ENCODE measurements at regions not wholly inside any gene's neighbourhood (a gene's known extent, or its start where the extent isn't known, plus 50 kb on each side); places are given as distances from the start of the nearest gene placed in this dataset.

DNA sequence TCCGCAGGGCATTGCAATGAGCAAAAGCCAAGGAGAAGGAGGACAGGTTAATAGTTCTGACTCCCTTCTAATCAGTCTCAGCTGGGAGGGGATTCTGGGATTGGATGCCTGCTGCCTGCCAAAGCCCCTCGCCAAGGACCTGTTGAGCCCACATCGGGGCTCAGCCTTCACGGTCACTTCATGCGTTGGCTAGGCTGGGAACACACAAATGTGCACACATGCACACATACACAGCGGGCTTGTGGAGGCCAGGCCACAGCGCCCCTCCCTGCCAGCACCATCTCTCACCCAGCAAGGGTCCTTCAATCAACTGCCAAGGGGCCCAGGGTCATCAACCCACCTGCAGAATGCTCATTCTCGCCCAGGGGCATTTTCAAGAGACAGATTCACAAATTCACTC, 113.9 kb downstream of the C5orf15 start:
- no peak for DNase-seq (ENCODE audit: low read depth in 3 of 3)

DNA sequence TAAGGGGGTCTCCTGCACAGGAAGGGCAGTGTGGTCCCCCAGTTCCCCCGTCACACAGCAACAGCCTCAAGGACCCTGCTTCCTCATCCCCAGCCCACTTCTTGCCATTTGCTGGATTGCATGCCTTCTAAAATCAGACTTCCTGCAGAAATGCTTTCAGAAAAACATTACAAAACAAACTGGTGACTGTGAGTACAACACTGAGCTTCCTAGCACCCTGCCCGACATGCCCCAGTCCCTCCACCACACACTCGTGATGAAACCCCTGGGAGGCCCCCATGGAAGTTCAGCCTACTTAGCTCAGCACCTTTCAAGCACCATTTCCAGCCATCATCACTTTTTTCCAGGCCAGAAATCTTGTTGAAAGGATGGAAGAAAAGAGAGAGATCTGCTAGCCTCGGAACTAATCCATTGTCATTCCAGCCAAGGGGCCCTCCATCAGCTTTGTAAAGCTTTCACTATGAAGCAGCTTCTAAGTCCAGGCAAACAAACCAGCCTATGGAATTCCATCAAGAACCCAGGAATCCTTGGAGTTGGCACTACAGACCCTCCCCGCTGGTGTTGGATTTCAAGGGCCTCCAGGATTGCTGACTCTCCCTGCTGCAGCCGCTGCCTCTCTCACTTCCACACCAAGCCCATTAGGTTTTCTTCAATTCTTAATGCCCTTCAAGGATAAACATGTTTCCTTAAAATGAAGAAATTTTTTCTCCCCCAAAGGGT, 114.6 kb downstream of the C5orf15 start:
- no peak for DNase-seq (ENCODE audit: low read depth in 3 of 3)

DNA sequence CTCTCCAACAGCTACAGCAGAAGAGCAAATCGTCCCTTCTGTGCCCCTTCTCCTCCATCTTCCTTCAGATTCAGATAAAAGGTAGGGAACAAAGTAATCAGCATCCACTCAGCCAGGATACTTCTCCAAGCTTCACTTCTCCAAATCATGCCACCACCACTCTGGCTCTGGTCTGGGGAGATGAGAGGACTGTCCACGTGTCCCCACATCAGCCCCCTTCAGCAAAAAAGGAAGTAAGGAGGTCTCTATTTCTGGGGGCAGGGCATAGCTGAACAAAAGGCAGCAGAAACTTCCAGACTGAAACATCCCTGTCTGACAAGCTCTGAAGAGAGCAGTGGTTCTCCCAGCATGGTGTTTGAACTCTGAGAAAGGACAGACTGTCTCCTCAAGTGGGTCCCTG, 116.9 kb downstream of the C5orf15 start:
- DNase-seq (ENCODE audit: low read depth in 3 of 3): no peak

DNA sequence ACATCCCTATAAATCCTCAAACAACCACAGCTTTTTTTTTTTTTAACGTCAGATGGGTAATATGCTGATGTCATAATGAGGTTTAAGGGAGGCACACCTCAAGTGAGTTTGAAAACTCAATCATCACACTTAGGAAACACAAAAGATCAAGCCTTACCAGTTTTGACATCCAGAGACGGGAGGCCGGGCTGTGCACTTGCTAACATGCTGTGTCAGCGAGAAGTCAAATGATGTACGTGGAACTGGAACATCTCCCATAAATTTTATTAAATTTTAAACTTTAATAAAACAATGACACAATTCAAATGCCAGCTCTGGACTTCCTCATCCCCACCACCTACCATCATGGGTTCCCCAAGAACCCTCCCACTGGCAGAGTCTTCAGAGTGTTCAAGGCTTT, 117.6 kb downstream of the C5orf15 start:
- no peak for DNase-seq (ENCODE audit: low read depth in 3 of 3)

DNA sequence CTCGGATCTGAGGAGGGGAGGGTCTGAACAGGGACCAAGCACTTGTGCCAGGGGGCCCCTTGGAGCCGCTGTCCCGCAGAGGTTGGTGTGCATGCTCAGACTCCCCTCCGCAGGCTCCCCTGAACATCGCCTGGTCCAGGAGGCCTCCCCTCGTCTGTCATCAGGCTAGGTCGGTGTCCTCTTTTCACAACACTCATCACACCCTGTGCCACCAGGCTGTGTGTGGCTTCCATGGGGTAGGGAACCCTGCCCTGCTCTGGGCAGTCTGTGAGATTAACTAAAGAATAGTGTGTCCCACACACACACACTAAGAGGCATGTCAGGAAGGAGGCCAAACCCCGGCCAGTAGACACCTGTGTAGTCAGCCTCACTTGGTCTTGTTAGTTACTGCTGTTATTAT, 119.3 kb downstream of the C5orf15 start:
- DNase-seq (ENCODE audit: low read depth in 3 of 3): no peak

DNA sequence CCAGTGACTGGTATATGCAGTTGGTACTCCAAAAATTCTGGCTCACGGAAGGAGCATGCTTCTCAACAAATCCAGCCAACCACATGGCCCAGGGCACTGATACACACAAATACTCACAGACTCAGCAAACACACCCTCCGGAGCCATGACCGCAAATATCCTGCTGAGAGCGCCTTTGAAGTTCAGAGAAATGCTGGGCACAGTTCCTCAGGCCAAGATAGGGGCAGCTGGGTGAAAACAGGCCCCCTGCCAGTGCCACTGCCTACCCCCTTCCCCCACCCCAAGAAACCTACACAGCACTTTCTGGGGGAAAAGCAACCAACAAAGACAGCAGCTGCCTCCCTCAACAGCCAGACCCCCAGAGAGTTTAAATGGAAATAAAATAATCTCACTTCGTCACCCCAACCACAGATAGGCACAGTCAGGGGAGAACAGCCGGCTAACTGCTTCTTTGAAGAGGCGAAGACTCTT, 120.0 kb downstream of the C5orf15 start:
- no peak for DNase-seq (ENCODE audit: low read depth in 3 of 3)

DNA sequence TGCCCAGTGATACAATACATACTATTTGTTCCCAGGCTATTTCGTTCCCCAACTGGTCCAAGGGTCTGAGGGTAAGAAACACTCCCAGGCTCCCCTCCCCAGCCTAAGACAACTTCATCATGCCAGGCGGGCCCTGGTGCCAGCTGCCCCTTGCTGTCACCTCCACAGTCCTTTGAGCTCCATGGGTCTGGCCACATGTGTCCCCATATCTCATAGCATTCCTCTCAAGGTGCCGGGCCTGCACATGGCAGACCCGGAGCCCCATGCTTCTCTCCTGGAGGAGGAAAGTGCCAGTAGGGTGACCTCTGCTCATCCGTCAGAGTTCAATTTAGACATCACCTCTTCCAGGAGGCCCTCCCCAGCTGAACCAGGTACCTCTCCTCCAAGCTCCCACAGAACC, 120.5 kb downstream of the C5orf15 start:
- no peak for DNase-seq (ENCODE audit: low read depth in 3 of 3)

DNA sequence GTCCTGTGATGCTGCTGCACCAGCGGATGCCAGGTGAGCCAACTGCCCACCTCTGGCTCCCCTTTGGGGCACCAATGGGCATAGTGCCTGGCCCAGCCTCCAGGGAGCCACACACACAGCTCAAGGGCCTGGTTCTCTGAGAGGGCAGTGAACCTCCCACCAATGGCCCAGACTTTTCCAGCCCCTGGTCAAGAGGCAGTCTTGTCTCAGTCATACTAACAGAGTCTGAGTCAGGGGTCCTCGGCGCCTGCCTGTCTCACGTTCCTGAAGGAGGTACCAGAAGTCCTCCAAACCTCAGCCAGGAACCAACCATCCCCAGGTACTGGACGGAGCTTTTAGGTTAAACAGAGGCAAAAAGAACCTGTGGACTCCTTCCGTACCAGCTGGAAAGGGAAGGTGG, 121.1 kb downstream of the C5orf15 start:
- no peak for DNase-seq (ENCODE audit: low read depth in 3 of 3)

DNA sequence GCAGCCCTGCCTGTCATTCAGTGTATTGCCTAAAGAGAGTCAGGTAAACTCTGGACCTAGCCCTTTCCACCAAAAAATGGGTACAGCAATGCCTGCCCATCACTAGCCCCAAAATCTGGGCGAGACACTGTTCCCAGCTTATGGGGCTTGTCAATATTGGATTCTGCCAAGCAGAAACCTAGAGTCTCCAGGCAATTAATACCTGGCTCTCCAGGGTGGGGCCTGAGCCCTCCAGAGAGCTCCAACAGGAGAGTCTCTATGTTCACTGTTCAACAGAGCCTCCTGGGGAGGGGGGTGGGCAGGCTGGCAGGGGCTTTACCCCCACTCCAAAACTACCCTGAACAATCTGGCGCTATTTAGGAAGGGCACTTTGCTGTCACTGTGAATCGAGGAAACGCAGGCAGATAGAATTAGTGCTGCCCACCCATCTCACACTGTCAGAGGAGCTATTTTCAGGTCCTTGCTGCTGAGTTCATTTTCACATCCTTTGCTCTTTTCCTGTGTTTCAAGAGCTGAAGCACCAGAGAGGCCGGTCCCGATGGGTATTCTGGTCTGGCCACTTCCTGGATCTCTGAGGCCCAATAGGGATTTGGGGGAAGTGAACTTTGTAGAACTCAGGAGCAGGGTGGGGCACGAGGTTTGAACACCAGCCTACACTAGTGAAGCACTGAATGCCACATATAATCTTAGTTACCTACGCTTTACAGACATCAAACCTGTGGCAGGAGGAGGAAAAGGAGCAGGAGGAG, 121.8 kb downstream of the C5orf15 start:
- no peak for DNase-seq (ENCODE audit: low read depth in 3 of 3)

DNA sequence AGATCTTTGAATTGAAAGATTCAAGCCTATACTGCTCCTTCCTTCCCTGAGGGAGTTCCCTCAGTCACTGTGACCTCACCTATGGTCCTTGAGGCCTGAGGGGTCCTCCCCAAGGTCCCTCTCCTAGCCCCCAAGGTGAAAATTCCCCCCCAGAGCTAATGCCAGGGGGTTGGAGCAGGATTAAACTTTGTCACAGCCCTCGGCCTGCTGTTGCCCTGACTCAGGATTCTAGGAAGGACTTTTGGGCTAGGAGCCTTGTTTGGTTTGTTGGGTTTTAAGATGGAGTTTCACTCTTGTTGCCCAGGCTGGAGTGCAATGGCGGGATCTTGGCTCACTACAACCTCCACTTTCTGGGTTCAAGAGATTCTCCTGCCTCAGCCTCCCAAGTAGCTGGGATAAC, 123.2 kb downstream of the C5orf15 start:
- DNase-seq (ENCODE audit: low read depth in 3 of 3): no peak

DNA sequence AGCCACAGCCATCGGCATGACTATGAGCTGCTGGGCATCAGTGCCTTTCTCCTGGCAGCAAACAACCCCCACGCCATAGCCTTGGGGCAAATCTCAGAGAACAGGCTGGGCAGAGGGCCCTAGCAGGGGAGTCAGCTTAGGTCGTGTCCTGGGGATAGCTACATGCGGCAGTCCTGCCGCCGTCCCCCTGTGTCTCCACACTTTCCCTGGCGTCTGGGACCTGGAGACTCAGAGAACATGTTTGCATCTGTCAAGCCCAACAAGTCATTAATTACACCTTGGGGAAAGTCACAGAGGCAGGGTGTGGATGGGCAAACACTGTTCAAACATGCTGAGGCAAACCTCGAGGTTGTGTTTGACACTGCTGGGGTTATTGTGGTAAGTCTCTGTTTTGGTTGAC, 123.6 kb downstream of the C5orf15 start:
- no peak for DNase-seq (ENCODE audit: low read depth in 3 of 3)

DNA sequence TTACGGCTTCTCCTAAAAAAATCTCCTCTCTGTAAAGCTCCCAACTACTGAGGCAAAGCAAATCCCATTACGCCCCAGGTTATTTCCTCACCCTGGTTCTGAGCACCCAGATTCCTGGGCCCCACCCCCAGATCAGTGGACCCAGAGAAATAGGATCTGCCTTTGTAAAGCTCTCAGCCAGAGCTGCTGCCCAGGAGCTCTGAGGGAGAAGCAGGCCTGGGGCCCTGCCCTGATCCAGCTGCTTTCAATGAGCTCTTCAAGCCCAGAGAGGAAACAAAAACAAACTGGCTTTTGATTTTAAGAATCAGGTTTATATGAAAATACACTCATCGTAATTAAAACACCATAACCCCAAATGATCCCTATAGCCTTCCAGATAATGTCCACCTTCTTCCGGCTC, 124.5 kb downstream of the C5orf15 start:
- no peak for DNase-seq (ENCODE audit: low read depth in 3 of 3)

DNA sequence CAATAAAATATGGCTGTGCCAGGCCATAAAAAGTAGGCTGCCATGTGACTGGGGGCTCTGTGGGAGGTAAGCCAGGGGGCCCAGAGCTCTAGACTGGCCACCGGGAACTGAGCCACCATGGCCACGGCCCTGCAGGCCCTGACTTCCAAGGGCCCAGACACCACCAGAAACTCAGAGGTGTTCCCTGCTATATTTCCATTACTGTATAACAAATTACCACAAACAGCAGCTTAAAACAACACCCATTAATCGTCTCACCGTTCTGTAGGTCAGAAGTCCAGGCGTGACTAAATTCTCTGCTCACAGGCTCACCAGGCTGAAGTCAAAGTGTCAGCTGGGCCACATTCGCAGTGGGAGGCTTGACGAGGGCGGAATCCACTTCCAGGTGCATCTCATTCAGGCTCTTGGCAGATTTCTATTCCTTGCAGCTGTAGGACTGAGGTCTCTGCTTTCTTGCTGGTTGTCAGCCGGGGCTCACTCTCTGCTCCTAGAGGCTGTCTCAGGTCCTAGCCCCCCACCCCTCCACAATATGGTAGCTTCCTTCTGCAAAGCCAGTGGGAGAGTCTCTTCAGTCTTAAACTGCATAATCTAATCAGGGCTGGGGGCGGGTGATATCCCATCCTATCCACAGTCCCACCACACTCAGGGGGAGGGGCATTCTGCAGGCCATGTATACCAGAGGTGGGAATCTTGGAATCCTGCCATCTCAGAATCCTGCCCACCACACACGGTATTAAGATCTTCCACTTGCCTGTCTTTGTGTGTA, 125.4 kb downstream of the C5orf15 start:
- DNase-seq (ENCODE audit: low read depth in 3 of 3): no peak

DNA sequence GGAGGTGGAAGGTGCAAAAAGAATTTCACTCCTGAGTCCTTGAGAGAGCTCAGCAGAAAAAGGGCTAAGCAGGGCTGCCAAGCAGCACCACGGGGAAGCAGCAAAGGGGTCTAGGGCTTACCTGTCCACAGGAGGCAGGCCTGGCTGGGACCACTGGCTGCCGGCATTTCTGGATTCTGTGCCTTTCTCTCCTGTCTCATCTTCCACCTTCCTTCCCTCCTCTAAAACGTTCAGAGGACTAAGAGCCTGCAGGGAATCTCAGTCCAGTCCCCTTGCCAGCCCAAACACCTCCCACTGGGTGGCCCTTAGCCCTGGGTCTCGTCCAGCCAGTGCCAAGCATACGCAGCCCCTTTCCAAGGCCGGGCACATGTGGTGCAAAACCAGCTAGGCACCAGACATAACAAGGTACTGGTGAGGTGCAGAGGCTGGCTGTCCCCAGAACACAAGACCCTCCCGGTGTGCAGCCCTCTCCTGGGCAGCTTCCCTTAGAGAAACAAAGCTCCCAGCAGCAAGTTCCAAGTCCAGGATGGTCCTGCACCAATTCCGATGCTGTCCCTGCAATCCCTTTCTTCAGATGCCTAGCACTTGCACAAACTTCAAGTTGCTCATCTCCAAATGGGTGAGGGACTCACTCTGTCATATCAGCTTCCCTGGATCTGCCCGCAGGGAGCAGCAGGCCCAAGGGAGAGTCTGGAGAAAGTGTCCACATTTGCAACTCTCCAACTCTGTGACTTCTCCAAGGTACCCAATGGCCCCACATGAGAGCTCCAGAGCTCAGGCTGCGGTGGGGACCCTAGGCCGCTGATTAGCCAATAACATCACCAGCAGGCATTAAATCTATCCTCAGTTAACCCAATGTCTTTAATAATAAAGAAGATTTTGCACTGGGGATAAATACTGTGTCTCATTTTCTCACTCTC, 126.3 kb downstream of the C5orf15 start:
- DNase-seq (ENCODE audit: low read depth in 3 of 3): no peak

DNA sequence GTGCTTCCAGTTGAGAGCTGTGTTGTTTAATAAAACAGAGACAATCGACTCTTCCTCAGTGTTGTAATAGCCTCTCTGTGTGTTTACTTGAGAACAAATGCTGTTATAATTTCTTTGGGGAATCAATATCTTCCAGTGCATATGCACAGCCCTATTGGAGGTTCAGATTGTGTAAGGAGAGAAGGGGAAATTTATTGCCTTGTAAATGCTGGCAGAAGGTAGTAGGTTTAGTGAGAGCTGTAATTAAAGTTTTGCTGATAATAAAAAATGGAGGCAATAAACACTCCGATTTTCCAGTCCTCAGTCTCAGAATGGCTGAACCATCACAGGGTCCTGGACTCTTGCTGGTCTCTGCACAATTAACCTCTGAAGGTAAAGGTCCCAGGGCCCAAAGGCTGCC, 128.3 kb downstream of the C5orf15 start:
- DNase-seq (ENCODE audit: low read depth in 3 of 3): no peak

DNA sequence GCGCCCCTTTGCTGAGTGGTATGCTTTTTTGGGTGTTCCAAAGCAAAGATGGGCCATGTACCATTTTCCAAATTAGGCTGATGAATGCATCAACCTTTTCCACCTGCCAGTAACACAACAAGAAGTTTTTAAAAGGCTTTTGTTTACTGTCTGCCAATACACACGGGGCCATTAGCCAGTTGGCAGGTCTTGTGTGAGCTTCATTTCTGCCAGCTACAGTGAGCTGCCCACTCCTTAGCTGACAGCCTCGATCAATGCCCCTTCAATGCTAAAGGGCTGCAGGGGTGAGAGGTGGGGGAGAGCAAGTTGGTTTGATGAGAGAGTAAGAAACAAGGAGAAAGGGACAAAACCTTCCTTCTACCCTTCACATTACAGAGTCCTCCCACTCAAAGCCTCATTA, 128.7 kb downstream of the C5orf15 start:
- no peak for DNase-seq (ENCODE audit: low read depth in 3 of 3)

DNA sequence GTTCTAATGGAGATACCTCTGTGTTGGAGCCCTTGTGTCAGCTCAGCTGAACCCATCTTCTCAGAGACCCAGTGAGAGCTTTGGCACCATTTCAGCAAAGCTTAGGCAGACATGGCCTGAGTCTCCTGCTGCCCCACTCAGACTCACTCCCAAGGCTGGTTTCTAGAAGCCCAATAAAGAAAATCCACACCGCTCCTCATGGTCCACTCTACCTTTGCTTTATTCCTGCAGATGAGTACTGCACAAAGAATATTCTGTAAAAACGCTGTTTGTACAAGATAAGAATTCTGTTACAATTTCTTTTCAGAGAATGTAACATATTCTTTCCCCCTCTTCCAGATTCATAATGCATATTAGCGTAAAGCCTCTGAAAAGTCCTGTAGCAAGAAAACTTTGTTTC, 129.3 kb downstream of the C5orf15 start:
- DNase-seq (ENCODE audit: low read depth in 3 of 3): no peak

DNA sequence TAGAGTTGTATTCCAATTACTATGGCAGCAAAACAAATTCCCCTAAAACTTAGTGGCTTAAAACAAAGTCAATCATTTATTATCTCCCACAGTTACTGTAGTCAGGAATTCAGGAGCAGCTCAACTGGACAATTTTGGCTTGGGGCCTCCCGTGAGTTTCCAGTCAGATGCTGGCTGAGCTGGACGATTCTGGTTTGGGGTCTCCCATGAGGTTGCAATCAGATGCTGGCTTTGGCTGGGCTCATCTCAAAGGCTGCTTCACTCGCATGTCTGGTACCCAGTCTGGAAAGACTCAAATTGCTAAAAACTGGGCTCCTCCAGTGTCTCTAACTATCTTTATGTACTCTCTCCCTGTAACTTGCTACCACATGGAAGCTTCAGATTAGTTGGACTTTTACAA, 130.1 kb downstream of the C5orf15 start:
- no peak for DNase-seq (ENCODE audit: low read depth in 3 of 3)

DNA sequence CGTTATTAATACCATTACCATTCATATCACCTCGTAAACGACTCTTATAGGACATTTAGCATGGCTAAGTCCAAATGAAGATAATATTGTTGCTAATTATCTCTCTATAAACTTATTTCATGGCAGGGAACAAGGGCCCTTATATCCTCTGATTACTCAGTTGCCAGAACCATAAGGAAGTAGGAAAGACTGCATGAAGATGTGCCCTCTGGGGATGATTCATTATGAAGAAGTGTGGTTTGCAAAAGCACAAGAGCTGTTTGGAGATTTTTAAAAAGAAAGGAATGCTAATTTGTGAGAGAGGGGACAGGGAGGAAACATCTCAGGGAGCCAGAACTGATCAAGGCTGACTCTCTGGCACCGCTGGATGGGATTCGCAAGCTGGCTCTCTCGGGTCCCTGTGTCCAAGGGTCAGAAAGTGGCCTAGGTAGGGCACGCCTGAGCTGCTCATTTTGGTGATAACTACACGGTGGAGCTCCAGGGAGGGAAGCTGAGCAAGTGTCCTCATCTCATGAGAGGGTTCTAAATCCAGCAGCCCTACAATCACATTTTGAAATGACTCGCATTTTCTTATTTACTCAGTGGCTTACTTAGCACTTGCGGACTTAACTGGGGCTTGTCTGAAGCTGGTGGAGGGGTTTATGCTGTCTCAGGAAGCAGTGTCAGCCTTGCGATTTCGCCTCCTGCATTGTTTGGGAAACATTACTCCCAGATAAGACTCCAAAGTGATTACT, 136.8 kb downstream of the C5orf15 start:
- DNase-seq (ENCODE audit: low read depth in 3 of 3): no peak

DNA sequence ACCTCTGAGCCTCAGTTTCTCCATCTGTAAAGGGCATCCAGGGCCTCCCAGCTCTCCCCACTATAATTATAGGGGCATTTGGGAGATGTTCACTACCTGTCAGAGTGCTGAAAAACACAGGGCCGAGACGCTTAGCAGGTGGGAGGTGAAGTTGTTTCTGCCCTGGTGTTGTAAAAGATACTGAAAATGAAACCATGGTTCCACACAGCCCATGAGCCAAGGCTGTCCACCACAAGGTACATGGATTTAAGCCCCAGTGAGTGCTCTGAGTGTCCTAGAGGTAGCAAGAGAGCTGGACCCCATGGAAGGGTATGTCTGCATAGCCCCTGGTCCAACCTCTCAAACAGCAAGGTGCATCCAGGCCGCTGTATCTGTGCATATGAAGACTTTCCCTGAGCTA, 137.5 kb downstream of the C5orf15 start:
- no peak for DNase-seq (ENCODE audit: low read depth in 3 of 3)

DNA sequence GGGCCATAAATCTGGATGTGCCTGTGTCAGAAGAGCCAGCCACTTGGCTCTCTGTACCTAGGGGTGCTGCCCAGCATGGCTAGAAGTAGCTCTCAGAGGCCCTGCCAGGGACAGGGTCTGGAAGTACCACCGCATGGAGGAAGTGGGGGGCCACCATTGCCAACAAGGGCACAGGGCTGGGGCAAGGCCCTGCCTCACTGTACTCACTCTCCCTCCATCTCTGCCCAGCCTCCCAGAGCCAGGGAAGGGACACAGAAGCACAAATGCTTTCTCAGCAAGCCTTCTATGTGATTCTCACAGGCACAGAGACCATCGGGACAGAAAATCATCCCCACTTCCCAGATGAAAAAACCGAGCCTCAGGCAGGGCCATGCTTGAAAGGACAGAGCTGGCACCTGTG, 138.1 kb downstream of the C5orf15 start:
- no peak for DNase-seq (ENCODE audit: low read depth in 3 of 3)
